ENCODE measurements at regions not wholly inside any gene's neighbourhood (a gene's known extent, or its start where the extent isn't known, plus 50 kb on each side); places are given as distances from the start of the nearest gene placed in this dataset.

- no peak overlapping the region for H3K14ac ChIP-seq (ENCODE audit: insufficient read length)
- ChIA-PET CTCF (ENCODE audit: partially characterized antibody) (interaction anchor here (1.3 to 1.7 kb wide), 2 partner anchors 34 to 56 kb away, joined by 3 to 5 read pairs; no protein-coding TSS in a partner anchor), POLR2A (ENCODE audit: partially characterized antibody) (no interaction called here)
- no peak overlapping the region for H2BK20ac ChIP-seq (ENCODE audit: low read length)
- H4K5ac ChIP-seq (ENCODE audit: insufficient read length, low read depth, low read length): no peak overlapping the region
- no peak overlapping the region for H2BK120ac ChIP-seq (replicated peaks; ENCODE audit: low read depth, low read length)
- no peak overlapping the region for H3K18ac ChIP-seq (ENCODE audit: extremely low read depth, low read length)
- H3K27ac ChIP-seq (ENCODE audit: low read depth, low read length): no peak overlapping the region
- H2BK15ac ChIP-seq (ENCODE audit: low read length): no peak overlapping the region
- H2AFZ ChIP-seq (ENCODE audit: low read length): no peak overlapping the region
- H4K8ac ChIP-seq (ENCODE audit: extremely low read depth, insufficient read depth, low read length): no peak overlapping the region
- H3K4me3 ChIP-seq (ENCODE audit: extremely low read depth in 1 of 4, insufficient read depth in 2 of 4, low read depth in 3 of 4, low read length in 4 of 4): no peak overlapping the region
- H3K4me2 ChIP-seq (ENCODE audit: insufficient read depth in 1 of 2, low read depth in 2 of 2, low read length in 2 of 2): no peak overlapping the region
- H3K23ac ChIP-seq (ENCODE audit: insufficient read length): no peak overlapping the region
- no peak for FAIRE-seq
- no peaks in the 10 kb centered on the region for H3K79me2 ChIP-seq (ENCODE audit: control insufficient read depth in 1 of 2, insufficient read depth in 2 of 2, low read length in 2 of 2)
- H4K91ac ChIP-seq (replicated peaks; ENCODE audit: insufficient read length, low read length): no peak overlapping the region
- H3K9ac ChIP-seq (replicated peaks in 1 of 4; ENCODE audit: extremely low read depth in 1 of 4, low read depth in 3 of 4, low read length in 3 of 4): no peak overlapping the region
- H3K27me3 ChIP-seq (replicated peaks in 1 of 4; ENCODE audit: control insufficient read depth in 3 of 4, extremely low read depth in 1 of 4, insufficient read depth in 3 of 4, low read length in 3 of 4): no peaks in the 10 kb centered on the region
- H3K9me3 ChIP-seq (ENCODE audit: insufficient read depth in 2 of 2, low read depth in 1 of 2, low read length in 1 of 2): peaks cover 0 to 10% of the 10 kb centered on the region in 2 experiments; a peak in 2 of 4 replicates
- no peaks in the 10 kb centered on the region for H3K36me3 ChIP-seq (ENCODE audit: control insufficient read depth in 2 of 4, insufficient read depth in 4 of 4, low read length in 3 of 4)
- H3K23me2 ChIP-seq (ENCODE audit: low read depth, low read length): no peaks in the 10 kb centered on the region
- no peak overlapping the region for H3K56ac ChIP-seq (replicated peaks; ENCODE audit: insufficient read length, low read depth, low read length)
- H2AK5ac ChIP-seq (ENCODE audit: low read depth, low read length): no peak overlapping the region
- no peak overlapping the region for H2BK12ac ChIP-seq (ENCODE audit: low read depth, low read length)
- WGBS, 2 experiments (ENCODE audit: extremely low coverage in 1 of 2, insufficient coverage in 1 of 2, insufficient read length in 1 of 2, insufficient replicate concordance in 2 of 2, low coverage in 1 of 2, low lambda C conversion rate in 2 of 2, missing lambda C conversion rate in 1 of 2): 97% methylated on average over 2 of the region's 2 CpGs; no CpG with 5 or more reads in 1 of the 2 experiments
- no peak overlapping the region for H3K4ac ChIP-seq (replicated peaks; ENCODE audit: insufficient read length, low read depth, low read length)
- H3K4me1 ChIP-seq (replicated peaks in 1 of 4; ENCODE audit: control insufficient read depth in 3 of 4, insufficient read depth in 4 of 4, low read length in 3 of 4): no peaks in the 10 kb centered on the region
- H2BK5ac ChIP-seq (ENCODE audit: low read depth, low read length): no peak overlapping the region
- no peaks in the 10 kb centered on the region for H3K79me1 ChIP-seq (ENCODE audit: low read depth, low read length)
- no peak for DNase-seq (ENCODE audit: low read depth in 1 of 2, low spot score in 2 of 2)
- no peaks in the 10 kb centered on the region for H4K20me1 ChIP-seq (replicated peaks in 1 of 2; ENCODE audit: control insufficient read depth in 1 of 2, insufficient read depth in 2 of 2, low read length in 2 of 2)
- TF ChIP-seq JUN (IDR thresholded peaks at IDR 0.05; ENCODE audit: low read depth, low read length) (no peak), TAF7 (optimal IDR thresholded peaks at IDR 0.05; ENCODE audit: borderline replicate concordance, low read depth, low read length) (no peak)
Measured at GRCh38 chr5:100464418-100464817, 70.8 kb upstream of the FAM174A start.

Data from H1 (cell line).